HG03565 (cell line): ENCODE measurements at regions not wholly inside any gene's neighbourhood (a gene's known extent, or its start where the extent isn't known, plus 50 kb on each side); places are given as distances from the start of the nearest gene placed in this dataset.
"Not testable (repeated sequence)": the region's sequence is repeated elsewhere in the genome, so short reads cannot be mapped to it uniquely, and the experiment has no call there.

Experiments
- ATAC-seq: cut with Tn5 transposase; IDR thresholded peaks from one replicate; pipeline ENCODE4 v1.9.1; 2021; ENCODE audit warnings: mild to moderate bottlenecking, moderate library complexity; ENCODE audit not compliant: unreplicated experiment

GRCh38 chr3:39558775-39559306, 91.4 kb downstream of the MOBP start:
- ATAC-seq, result no peak

GRCh38 chr3:39559543-39559942, 92.1 kb downstream of the MOBP start:
- no peak for ATAC-seq

GRCh38 chr3:39568508-39568907, 101.0 kb downstream of the MOBP start:
- no peak for ATAC-seq

GRCh38 chr3:39569095-39569494, 101.6 kb downstream of the MOBP start:
- no peak for ATAC-seq

GRCh38 chr3:39573392-39573791, 105.9 kb downstream of the MOBP start:
- no peak for ATAC-seq

- ATAC-seq, result no peak
These were observed 110.1 kb downstream of the MOBP start for GRCh38 chr3:39577541-39577940.

GRCh38 chr3:39586215-39586614, 118.7 kb downstream of the MOBP start:
- not testable (repeated sequence) for ATAC-seq

GRCh38 chr3:39587113-39587512, 119.6 kb downstream of the MOBP start:
- no peak for ATAC-seq

GRCh38 chr3:39590806-39591205, 123.3 kb downstream of the MOBP start:
- ATAC-seq, result no peak

- no peak for ATAC-seq
These were observed 125.0 kb downstream of the MOBP start for GRCh38 chr3:39592311-39593050.

- ATAC-seq, result no peak
These were observed 125.9 kb downstream of the MOBP start for GRCh38 chr3:39593341-39593740.

- no peak for ATAC-seq
These were observed 133.8 kb downstream of the MOBP start for GRCh38 chr3:39601241-39601640.

GRCh38 chr3:39605837-39606236, 138.4 kb downstream of the MOBP start:
- no peak for ATAC-seq

GRCh38 chr3:39626198-39626597, 158.7 kb downstream of the MOBP start:
- no peak for ATAC-seq

GRCh38 chr3:39631136-39631535, 163.7 kb downstream of the MOBP start:
- no peak for ATAC-seq

- ATAC-seq, result no peak
These were observed 170.3 kb downstream of the MOBP start for GRCh38 chr3:39637807-39638206.

GRCh38 chr3:39638301-39638700, 170.8 kb downstream of the MOBP start:
- no peak for ATAC-seq

GRCh38 chr3:39639344-39640236, 169.8 kb upstream of the MYRIP start:
- no peak for ATAC-seq

- no peak for ATAC-seq
These were observed 168.1 kb upstream of the MYRIP start for GRCh38 chr3:39641274-39641673.

- no peak for ATAC-seq
These were observed 165.2 kb upstream of the MYRIP start for GRCh38 chr3:39644176-39644575.

- ATAC-seq, result not testable (repeated sequence)
These were observed 158.2 kb upstream of the MYRIP start for GRCh38 chr3:39651256-39651655.
